ENCODE measurements at regions not wholly inside any gene's neighbourhood (a gene's known extent, or its start where the extent isn't known, plus 50 kb on each side); places are given as distances from the start of the nearest gene placed in this dataset.

DNA sequence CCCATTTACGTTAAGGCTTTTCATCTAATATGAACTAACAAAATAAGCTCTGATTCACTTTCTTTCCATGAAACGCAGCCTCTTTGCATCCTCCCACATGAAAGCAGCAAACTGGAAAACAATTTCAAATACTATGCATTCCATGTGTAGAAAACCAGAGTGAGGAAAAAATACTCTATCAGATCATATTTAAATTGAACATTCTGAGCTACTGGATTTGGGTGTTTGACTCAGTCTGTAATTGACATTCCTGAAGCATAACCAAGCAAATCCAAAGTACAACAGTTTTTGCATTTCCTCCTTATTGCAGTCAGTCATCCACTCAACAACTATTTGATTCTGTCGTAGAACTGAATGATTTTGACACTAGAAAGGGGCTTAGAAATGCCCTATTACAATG lies 399.1 kb upstream of the NMUR2 start:
- TF ChIP-seq, protein P1, sequence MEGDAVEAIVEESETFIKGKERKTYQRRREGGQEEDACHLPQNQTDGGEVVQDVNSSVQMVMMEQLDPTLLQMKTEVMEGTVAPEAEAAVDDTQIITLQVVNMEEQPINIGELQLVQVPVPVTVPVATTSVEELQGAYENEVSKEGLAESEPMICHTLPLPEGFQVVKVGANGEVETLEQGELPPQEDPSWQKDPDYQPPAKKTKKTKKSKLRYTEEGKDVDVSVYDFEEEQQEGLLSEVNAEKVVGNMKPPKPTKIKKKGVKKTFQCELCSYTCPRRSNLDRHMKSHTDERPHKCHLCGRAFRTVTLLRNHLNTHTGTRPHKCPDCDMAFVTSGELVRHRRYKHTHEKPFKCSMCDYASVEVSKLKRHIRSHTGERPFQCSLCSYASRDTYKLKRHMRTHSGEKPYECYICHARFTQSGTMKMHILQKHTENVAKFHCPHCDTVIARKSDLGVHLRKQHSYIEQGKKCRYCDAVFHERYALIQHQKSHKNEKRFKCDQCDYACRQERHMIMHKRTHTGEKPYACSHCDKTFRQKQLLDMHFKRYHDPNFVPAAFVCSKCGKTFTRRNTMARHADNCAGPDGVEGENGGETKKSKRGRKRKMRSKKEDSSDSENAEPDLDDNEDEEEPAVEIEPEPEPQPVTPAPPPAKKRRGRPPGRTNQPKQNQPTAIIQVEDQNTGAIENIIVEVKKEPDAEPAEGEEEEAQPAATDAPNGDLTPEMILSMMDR (IDR thresholded peaks at IDR 0.05), result no peak
- TF ChIP-seq EZH2 (IDR thresholded peaks at IDR 0.05; ENCODE audit: borderline replicate concordance, insufficient read depth, low read depth, low read length, poor library complexity, severe bottlenecking), result no peak
